ENCODE measurements at regions not wholly inside any gene's neighbourhood (a gene's known extent, or its start where the extent isn't known, plus 50 kb on each side); places are given as distances from the start of the nearest gene placed in this dataset.
A peak's percentile ranks its signal among the peaks of the same experiment; 100 is the strongest.

GRCh38 chr10:128701381-128701780 lies 575.2 kb upstream of the MKI67 start:
- Mint-ChIP-seq H3K4me1 (no peaks in the 10 kb centered on the region), H3K27ac (ENCODE audit: unreplicated experiment) (peak overlapping the region; percentile 84), H3K27me3 (ENCODE audit: low read depth) (peaks cover 7% of the 10 kb centered on the region), H3K9me3 (no peaks in the 10 kb centered on the region), H3K36me3 (ENCODE audit: low read depth) (no peaks in the 10 kb centered on the region), H3K4me3 (no peak overlapping the region)
- DNase-seq (ENCODE audit: low read depth, low spot score): no peak
- no peak for TF ChIP-seq CTCF (conservative IDR thresholded peaks at IDR 0.05)

DNA sequence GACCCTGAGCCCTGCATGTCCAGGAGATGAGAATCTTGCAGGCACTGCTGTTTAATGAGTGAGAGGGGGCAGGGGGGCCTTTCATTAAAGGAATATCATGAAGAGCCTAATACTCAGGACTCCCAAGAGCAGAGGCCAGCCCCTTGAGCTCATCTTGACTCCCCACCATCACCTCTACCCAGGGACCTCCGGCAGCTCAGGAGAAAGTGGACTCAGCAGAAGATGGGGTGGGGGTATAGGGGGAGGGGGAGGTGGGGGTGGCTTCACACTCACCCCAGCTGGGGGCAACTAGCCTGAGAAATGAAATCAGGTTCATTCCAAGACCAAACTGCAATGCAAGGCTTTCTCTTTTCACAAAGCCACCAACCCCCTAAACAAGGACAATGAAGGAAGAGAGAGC lies 575.6 kb upstream of the MKI67 start:
- H3K4me1 Mint-ChIP-seq: no peaks in the 10 kb centered on the region
- H3K36me3 Mint-ChIP-seq (ENCODE audit: low read depth): no peaks in the 10 kb centered on the region
- TF ChIP-seq CTCF (conservative IDR thresholded peaks at IDR 0.05): no peak
- H3K27me3 Mint-ChIP-seq (ENCODE audit: low read depth): peaks cover 7% of the 10 kb centered on the region
- DNase-seq (ENCODE audit: low read depth, low spot score): no peak
- H3K9me3 Mint-ChIP-seq: no peaks in the 10 kb centered on the region
- no peak overlapping the region for H3K4me3 Mint-ChIP-seq
- H3K27ac Mint-ChIP-seq (ENCODE audit: unreplicated experiment): peak overlapping the region; percentile 84

- no peak for TF ChIP-seq CTCF (conservative IDR thresholded peaks at IDR 0.05)
- DNase-seq (ENCODE audit: low read depth, low spot score): no peak
- H3K9me3 Mint-ChIP-seq: no peaks in the 10 kb centered on the region
- no peak overlapping the region for H3K4me3 Mint-ChIP-seq
- H3K27me3 Mint-ChIP-seq (ENCODE audit: low read depth): peaks cover 7% of the 10 kb centered on the region
- no peak overlapping the region for H3K27ac Mint-ChIP-seq (ENCODE audit: unreplicated experiment)
- H3K36me3 Mint-ChIP-seq (ENCODE audit: low read depth): no peaks in the 10 kb centered on the region
- peaks cover 5% of the 10 kb centered on the region for H3K4me1 Mint-ChIP-seq
Observed at GRCh38 chr10:128704716-128705115, 578.5 kb upstream of the MKI67 start.

GRCh38 chr10:128708182-128708581 lies 582.0 kb upstream of the MKI67 start:
- H3K4me3 Mint-ChIP-seq: no peak overlapping the region
- no peak overlapping the region for H3K27ac Mint-ChIP-seq (ENCODE audit: unreplicated experiment)
- no peak for TF ChIP-seq CTCF (conservative IDR thresholded peaks at IDR 0.05)
- H3K36me3 Mint-ChIP-seq (ENCODE audit: low read depth): no peaks in the 10 kb centered on the region
- H3K4me1 Mint-ChIP-seq: peaks cover 7% of the 10 kb centered on the region
- H3K9me3 Mint-ChIP-seq: no peaks in the 10 kb centered on the region
- H3K27me3 Mint-ChIP-seq (ENCODE audit: low read depth): peaks cover 7% of the 10 kb centered on the region
- DNase-seq (ENCODE audit: low read depth, low spot score): no peak

GRCh38 chr10:128709686-128710085 lies 583.5 kb upstream of the MKI67 start:
- Mint-ChIP-seq H3K27ac (ENCODE audit: unreplicated experiment) (no peak overlapping the region), H3K4me3 (no peak overlapping the region), H3K36me3 (ENCODE audit: low read depth) (no peaks in the 10 kb centered on the region), H3K9me3 (no peaks in the 10 kb centered on the region), H3K27me3 (ENCODE audit: low read depth) (no peaks in the 10 kb centered on the region), H3K4me1 (peaks cover 12% of the 10 kb centered on the region)
- TF ChIP-seq CTCF (conservative IDR thresholded peaks at IDR 0.05): no peak
- no peak for DNase-seq (ENCODE audit: low read depth, low spot score)

Data from neural crest cell (in vitro differentiated cells).